Panc1 (cell line): ENCODE measurements at regions not wholly inside any gene's neighbourhood (a gene's known extent, or its start where the extent isn't known, plus 50 kb on each side); places are given as distances from the start of the nearest gene placed in this dataset.

Source experiments
- CTCF ChIP-seq: fragments of 450-650 bp; IDR thresholded peaks from 2 replicates; pipeline ENCODE4 v1.5.1; 2017; ENCODE audit warnings: mild to moderate bottlenecking
- POLR2AphosphoS5 ChIP-seq: IDR thresholded peaks from 2 replicates; pipeline ENCODE4 v1.6.1; 2012; ENCODE audit warnings: mild to moderate bottlenecking, low read depth, low read length, moderate library complexity

GRCh38 chr18:2442006-2442405 is 129.3 kb downstream of the METTL4 start:
- TF ChIP-seq CTCF (no peak), POLR2AphosphoS5 (no peak)
